ENCODE measurements at regions not wholly inside any gene's neighbourhood (a gene's known extent, or its start where the extent isn't known, plus 50 kb on each side); places are given as distances from the start of the nearest gene placed in this dataset.

DNA sequence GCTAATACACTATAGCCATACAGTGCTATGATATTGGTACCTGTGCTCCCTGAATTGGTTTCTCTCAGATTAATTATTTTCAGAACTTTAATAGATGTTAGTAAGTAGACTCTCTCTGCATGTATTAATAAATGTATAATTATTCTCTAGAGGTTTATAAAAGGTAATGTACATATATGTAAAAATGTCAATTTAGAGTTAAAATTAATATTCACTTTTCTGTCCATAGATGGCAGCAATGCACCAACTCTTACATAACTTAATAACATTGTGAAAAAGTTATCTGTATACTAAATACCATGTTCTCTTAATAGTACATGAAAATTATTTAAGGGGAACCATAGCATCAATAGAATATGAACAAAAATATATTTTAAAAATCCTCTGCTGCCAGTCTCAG lies 515.0 kb upstream of the KLHL1 start:
- no peaks in the 10 kb centered on the region for H3K27me3 ChIP-seq
- H3K27ac ChIP-seq, result no peak overlapping the region
- H3K4me3 ChIP-seq, result no peak overlapping the region
- DNase-seq, result no peak
- no peaks in the 10 kb centered on the region for H3K4me1 ChIP-seq (replicated peaks in 1 of 2)
- TF ChIP-seq, protein P1, sequence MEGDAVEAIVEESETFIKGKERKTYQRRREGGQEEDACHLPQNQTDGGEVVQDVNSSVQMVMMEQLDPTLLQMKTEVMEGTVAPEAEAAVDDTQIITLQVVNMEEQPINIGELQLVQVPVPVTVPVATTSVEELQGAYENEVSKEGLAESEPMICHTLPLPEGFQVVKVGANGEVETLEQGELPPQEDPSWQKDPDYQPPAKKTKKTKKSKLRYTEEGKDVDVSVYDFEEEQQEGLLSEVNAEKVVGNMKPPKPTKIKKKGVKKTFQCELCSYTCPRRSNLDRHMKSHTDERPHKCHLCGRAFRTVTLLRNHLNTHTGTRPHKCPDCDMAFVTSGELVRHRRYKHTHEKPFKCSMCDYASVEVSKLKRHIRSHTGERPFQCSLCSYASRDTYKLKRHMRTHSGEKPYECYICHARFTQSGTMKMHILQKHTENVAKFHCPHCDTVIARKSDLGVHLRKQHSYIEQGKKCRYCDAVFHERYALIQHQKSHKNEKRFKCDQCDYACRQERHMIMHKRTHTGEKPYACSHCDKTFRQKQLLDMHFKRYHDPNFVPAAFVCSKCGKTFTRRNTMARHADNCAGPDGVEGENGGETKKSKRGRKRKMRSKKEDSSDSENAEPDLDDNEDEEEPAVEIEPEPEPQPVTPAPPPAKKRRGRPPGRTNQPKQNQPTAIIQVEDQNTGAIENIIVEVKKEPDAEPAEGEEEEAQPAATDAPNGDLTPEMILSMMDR (IDR thresholded peaks at IDR 0.05), result peak; percentile 8 to 56 (median 28)
- no peak for TF ChIP-seq POLR2A (IDR thresholded peaks at IDR 0.05)
- no peaks in the 10 kb centered on the region for H3K36me3 ChIP-seq (replicated peaks in 1 of 2)
- intact Hi-C loops (cut with DNase I), result no loop called here
- H3K9me3 ChIP-seq (replicated peaks in 1 of 3), result no peaks in the 10 kb centered on the region

DNA sequence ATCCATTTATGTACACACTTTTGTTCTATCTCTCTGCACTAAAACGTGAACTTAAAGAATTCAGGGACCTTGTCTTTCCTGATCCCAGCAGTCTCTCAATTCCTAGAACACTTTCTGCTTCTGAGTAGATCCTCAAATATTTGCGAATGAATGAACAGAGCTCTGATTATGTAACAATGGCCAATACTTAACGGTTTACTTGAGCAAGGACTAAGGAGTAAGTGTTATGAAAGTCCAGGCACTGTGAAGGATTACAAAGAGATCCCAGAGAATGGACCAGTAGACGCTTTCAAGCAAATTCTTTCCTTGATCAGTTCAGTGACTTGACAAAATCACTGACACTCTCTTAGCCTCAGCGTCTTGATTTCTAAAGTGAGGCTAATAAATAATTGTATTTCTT lies 514.5 kb upstream of the KLHL1 start:
- no peak for DNase-seq
- WGBS, 4 donors, result 31 to 41% (median 37%) methylated on average over 5 of the region's 5 CpGs
- no peaks in the 10 kb centered on the region for H3K4me1 ChIP-seq (replicated peaks in 1 of 2)
- TF ChIP-seq, protein P1 (IDR thresholded peaks at IDR 0.05), result no peak
- TF ChIP-seq POLR2A (IDR thresholded peaks at IDR 0.05), result no peak
- H3K4me3 ChIP-seq, result no peak overlapping the region
- intact Hi-C loops (cut with DNase I), result no loop called here
- no peak overlapping the region for H3K27ac ChIP-seq
- H3K9me3 ChIP-seq (replicated peaks in 1 of 3), result no peaks in the 10 kb centered on the region
- no peaks in the 10 kb centered on the region for H3K27me3 ChIP-seq
- no peaks in the 10 kb centered on the region for H3K36me3 ChIP-seq (replicated peaks in 1 of 2)

DNA sequence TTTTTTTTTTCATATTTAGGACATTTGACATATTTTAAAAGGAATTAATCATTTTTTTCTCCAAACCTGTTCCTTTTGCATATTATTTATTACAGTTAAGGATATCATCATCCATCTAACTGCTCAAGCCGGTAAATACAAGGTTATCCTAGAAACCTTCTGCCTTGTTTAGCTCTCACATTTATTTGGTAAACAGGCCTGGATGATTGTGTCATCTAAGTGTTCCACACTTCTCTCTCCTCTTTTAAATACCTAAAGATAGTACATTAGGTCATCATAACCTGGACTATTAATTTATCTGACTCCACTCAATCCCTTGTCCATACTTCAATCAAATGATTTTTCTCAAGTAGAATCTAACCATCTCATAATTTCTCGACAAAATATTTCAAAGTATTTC lies 511.7 kb upstream of the KLHL1 start:
- 57 to 74% (median 64%) methylated on average over 2 of the region's 2 CpGs for WGBS, 4 donors

DNA sequence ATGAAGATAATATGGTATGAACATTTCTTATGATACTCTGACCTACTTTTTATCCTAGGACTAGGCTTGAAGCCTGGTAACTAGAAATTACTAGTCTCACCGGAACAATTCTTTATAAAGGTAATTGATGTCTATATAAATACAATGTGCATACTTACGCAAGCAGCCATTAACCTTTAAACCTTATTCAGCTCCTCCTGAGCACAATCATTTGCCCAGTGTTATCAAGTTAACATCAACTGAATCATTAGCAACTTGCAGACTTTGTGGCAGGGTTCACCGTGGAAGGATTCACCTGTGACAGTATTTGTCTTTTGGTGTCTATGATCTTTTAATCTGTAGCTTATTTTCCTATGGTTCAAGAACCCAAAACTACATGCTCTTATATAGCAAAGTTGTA lies 508.6 kb upstream of the KLHL1 start:
- H3K36me3 ChIP-seq (replicated peaks in 1 of 2), result no peaks in the 10 kb centered on the region
- no peaks in the 10 kb centered on the region for H3K4me1 ChIP-seq (replicated peaks in 1 of 2)
- TF ChIP-seq POLR2A (IDR thresholded peaks at IDR 0.05), result no peak
- TF ChIP-seq, protein P1 (IDR thresholded peaks at IDR 0.05), result no peak
- 81 to 93% (median 89%) methylated on average over 3 of the region's 3 CpGs for WGBS, 4 donors
- no peak for DNase-seq
- H3K27me3 ChIP-seq, result no peaks in the 10 kb centered on the region
- no peaks in the 10 kb centered on the region for H3K9me3 ChIP-seq (replicated peaks in 1 of 3)
- intact Hi-C loops (cut with DNase I), result no loop called here
- no peak overlapping the region for H3K27ac ChIP-seq
- no peak overlapping the region for H3K4me3 ChIP-seq

More for the DNA sequence above, 511.7 kb upstream of the KLHL1 start:
- Histone ChIP-seq H3K36me3 (replicated peaks in 1 of 2) (no peaks in the 10 kb centered on the region), H3K27me3 (no peaks in the 10 kb centered on the region), H3K4me1 (replicated peaks in 1 of 2) (no peaks in the 10 kb centered on the region), H3K9me3 (replicated peaks in 1 of 3) (no peaks in the 10 kb centered on the region), H3K4me3 (no peak overlapping the region), H3K27ac (no peak overlapping the region)
- intact Hi-C loops (cut with DNase I), result no loop called here
- TF ChIP-seq, protein P1 (IDR thresholded peaks at IDR 0.05), result no peak
- no peak for TF ChIP-seq POLR2A (IDR thresholded peaks at IDR 0.05)
- no peak for DNase-seq
